ENCODE measurements at regions not wholly inside any gene's neighbourhood (a gene's known extent, or its start where the extent isn't known, plus 50 kb on each side); places are given as distances from the start of the nearest gene placed in this dataset.

GRCh38 chr5:173705512-173706044 lies 89.1 kb upstream of the BOD1 start:
- no peak overlapping the region for H3K27ac ChIP-seq (ENCODE audit: extremely low read depth, low read depth, low read length)
- no peak overlapping the region for H3K4me2 ChIP-seq (ENCODE audit: insufficient read depth, low read length)
- no TSS peak for BruUV-seq (replicated peaks)
- CTCF ChIA-PET (ENCODE audit: low intra/inter-chr PET ratio): no interaction called here
- H3K4me3 ChIP-seq: no peak overlapping the region
- H2AFZ ChIP-seq (ENCODE audit: low read depth, low read length): no peak overlapping the region
- in situ Hi-C loops (cut with MboI): no loop called here
- POLR2A ChIA-PET: no interaction called here
- no peaks in the 10 kb centered on the region for H3K79me2 ChIP-seq (ENCODE audit: control insufficient read depth, insufficient read depth, low read length)
- no peak for TF ChIP-seq ZNF445 (CRISPR knock-in tag; IDR thresholded peaks at IDR 0.05; ENCODE audit: low read depth)
- TF ChIP-seq BHLHE40 (IDR thresholded peaks at IDR 0.05; ENCODE audit: low read length): no peak
- TF ChIP-seq HCFC1 (IDR thresholded peaks at IDR 0.05; ENCODE audit: low read depth, low read length): no peak
- TF ChIP-seq IRF2 (CRISPR knock-in tag; IDR thresholded peaks at IDR 0.05): no peak
- TF ChIP-seq ZNF518B (CRISPR knock-in tag; IDR thresholded peaks at IDR 0.05): no peak
- TF ChIP-seq STAT5B (CRISPR knock-in tag; IDR thresholded peaks at IDR 0.05): no peak
- no peak for TF ChIP-seq MBD1 (CRISPR knock-in tag; IDR thresholded peaks at IDR 0.05)
- no peak for TF ChIP-seq MYBL2 (IDR thresholded peaks at IDR 0.05; ENCODE audit: low read depth)
- no peak for TF ChIP-seq MYBL2 (CRISPR knock-in tag; IDR thresholded peaks at IDR 0.05; ENCODE audit: borderline replicate concordance)
- TF ChIP-seq ILK (tag; IDR thresholded peaks at IDR 0.05; ENCODE audit: borderline replicate concordance, low read depth): no peak
- TF ChIP-seq ZBTB11 (CRISPR knock-in tag; IDR thresholded peaks at IDR 0.05): no peak
- TF ChIP-seq CHD2 (IDR thresholded peaks at IDR 0.05; ENCODE audit: low read depth, low read length): no peak
- WGBS (ENCODE audit: insufficient coverage, low coverage, missing lambda C conversion rate): 74% methylated on average over 13 of the region's 13 CpGs
- peaks cover 16 to 24% of the 10 kb centered on the region in 2 experiments; a peak in 4 of 5 replicates for H3K4me1 ChIP-seq (replicated peaks in 1 of 2; ENCODE audit: control insufficient read depth in 2 of 2, insufficient read depth in 2 of 2, low read length in 2 of 2)
- H4K20me1 ChIP-seq (replicated peaks; ENCODE audit: control insufficient read depth, insufficient read depth, low read length): no peaks in the 10 kb centered on the region
- intact Hi-C loops (cut with micrococcal nuclease): loop anchor here (10.0 kb wide), 1 partner anchor 179 kb away; the partner anchor contains the start of gene CPEB4
- H3K9ac ChIP-seq (ENCODE audit: insufficient read depth in 1 of 2, low read depth in 2 of 2, low read length in 2 of 2): no peak overlapping the region
- ATAC-seq (no peak), DNase-seq (ENCODE audit: extremely low read depth in 1 of 4, low spot score in 3 of 4) (no peak), FAIRE-seq (no peak)
- H3K9me1 ChIP-seq (ENCODE audit: control insufficient read depth, insufficient read depth, low read length): no peaks in the 10 kb centered on the region
- H3K36me3 ChIP-seq (ENCODE audit: control insufficient read depth, insufficient read depth, low read length): no peaks in the 10 kb centered on the region
- H3K27me3 ChIP-seq (ENCODE audit: control insufficient read depth in 2 of 2, insufficient read depth in 2 of 2, low read length in 2 of 2): no peaks in the 10 kb centered on the region
- no peaks in the 10 kb centered on the region for H3K9me3 ChIP-seq (replicated peaks; ENCODE audit: control insufficient read depth, insufficient read depth, low read depth, low read length)

Measured in K562 (cell line).